ENCODE measurements at regions not wholly inside any gene's neighbourhood (a gene's known extent, or its start where the extent isn't known, plus 50 kb on each side); places are given as distances from the start of the nearest gene placed in this dataset.
"Not testable (repeated sequence)": the region's sequence is repeated elsewhere in the genome, so short reads cannot be mapped to it uniquely, and the experiment has no call there.

- FAIRE-seq (no peak), DNase-seq (ENCODE audit: insufficient read length, low spot score) (no peak)
- TF ChIP-seq TAF1 (IDR thresholded peaks at IDR 0.05; ENCODE audit: low read depth, low read length), result no peak
- TF ChIP-seq SPI1 (IDR thresholded peaks at IDR 0.05; ENCODE audit: low read depth, low read length), result no peak
- TF ChIP-seq POLR2AphosphoS5 (IDR thresholded peaks at IDR 0.05; ENCODE audit: low read depth, low read length), result no peak
- TF ChIP-seq POLR2A (IDR thresholded peaks at IDR 0.05; ENCODE audit: low read depth, low read length), result no peak
- TF ChIP-seq PAX5 (IDR thresholded peaks at IDR 0.05; ENCODE audit: insufficient read depth, low read length, severe bottlenecking), result no peak
- no peak for TF ChIP-seq POU2F2 (IDR thresholded peaks at IDR 0.05; ENCODE audit: low read depth, low read length)
Measured at GRCh38 chr12:131213896-131214442, 260.3 kb downstream of the ADGRD1 start.

GRCh38 chr12:131214936-131215335, 261.2 kb downstream of the ADGRD1 start:
- FAIRE-seq, result peak; percentile 41
- not testable (repeated sequence) for DNase-seq (ENCODE audit: insufficient read length, low spot score)

GRCh38 chr12:131216587-131216986, 262.9 kb downstream of the ADGRD1 start:
- not testable (repeated sequence) for DNase-seq (ENCODE audit: insufficient read length, low spot score); FAIRE-seq

- TF ChIP-seq POLR2AphosphoS5 (IDR thresholded peaks at IDR 0.05; ENCODE audit: low read depth, low read length), result no peak
- TF ChIP-seq POU2F2 (IDR thresholded peaks at IDR 0.05; ENCODE audit: low read depth, low read length), result no peak
- TF ChIP-seq TAF1 (IDR thresholded peaks at IDR 0.05; ENCODE audit: low read depth, low read length), result no peak
- no peak for TF ChIP-seq SPI1 (IDR thresholded peaks at IDR 0.05; ENCODE audit: low read depth, low read length)
- TF ChIP-seq POLR2A (IDR thresholded peaks at IDR 0.05; ENCODE audit: low read depth, low read length), result no peak
- TF ChIP-seq PAX5 (IDR thresholded peaks at IDR 0.05; ENCODE audit: insufficient read depth, low read length, severe bottlenecking), result no peak
- FAIRE-seq (no peak), DNase-seq (ENCODE audit: insufficient read length, low spot score) (no peak)
Measured at GRCh38 chr12:131217024-131217586, 263.4 kb downstream of the ADGRD1 start.

- TF ChIP-seq POLR2A (IDR thresholded peaks at IDR 0.05; ENCODE audit: low read depth, low read length) (no peak), TAF1 (IDR thresholded peaks at IDR 0.05; ENCODE audit: low read depth, low read length) (no peak), PAX5 (IDR thresholded peaks at IDR 0.05; ENCODE audit: insufficient read depth, low read length, severe bottlenecking) (no peak), POLR2AphosphoS5 (IDR thresholded peaks at IDR 0.05; ENCODE audit: low read depth, low read length) (no peak), SPI1 (IDR thresholded peaks at IDR 0.05; ENCODE audit: low read depth, low read length) (no peak), POU2F2 (IDR thresholded peaks at IDR 0.05; ENCODE audit: low read depth, low read length) (no peak)
- FAIRE-seq (no peak), DNase-seq (ENCODE audit: insufficient read length, low spot score) (no peak)
Measured at GRCh38 chr12:131218026-131218922, 264.6 kb downstream of the ADGRD1 start.

GRCh38 chr12:131218923-131219669, 265.4 kb downstream of the ADGRD1 start:
- TF ChIP-seq TAF1 (IDR thresholded peaks at IDR 0.05; ENCODE audit: low read depth, low read length) (no peak), POU2F2 (IDR thresholded peaks at IDR 0.05; ENCODE audit: low read depth, low read length) (no peak), POLR2AphosphoS5 (IDR thresholded peaks at IDR 0.05; ENCODE audit: low read depth, low read length) (no peak), PAX5 (IDR thresholded peaks at IDR 0.05; ENCODE audit: insufficient read depth, low read length, severe bottlenecking) (no peak), SPI1 (IDR thresholded peaks at IDR 0.05; ENCODE audit: low read depth, low read length) (no peak), POLR2A (IDR thresholded peaks at IDR 0.05; ENCODE audit: low read depth, low read length) (no peak)
- FAIRE-seq (no peak), DNase-seq (ENCODE audit: insufficient read length, low spot score) (no peak)

GRCh38 chr12:131219670-131220330, 266.1 kb downstream of the ADGRD1 start:
- DNase-seq (ENCODE audit: insufficient read length, low spot score) (no peak), FAIRE-seq (no peak)
- no peak for TF ChIP-seq POU2F2 (IDR thresholded peaks at IDR 0.05; ENCODE audit: low read depth, low read length)
- no peak for TF ChIP-seq PAX5 (IDR thresholded peaks at IDR 0.05; ENCODE audit: insufficient read depth, low read length, severe bottlenecking)
- TF ChIP-seq POLR2A (IDR thresholded peaks at IDR 0.05; ENCODE audit: low read depth, low read length), result no peak
- TF ChIP-seq POLR2AphosphoS5 (IDR thresholded peaks at IDR 0.05; ENCODE audit: low read depth, low read length), result no peak
- no peak for TF ChIP-seq TAF1 (IDR thresholded peaks at IDR 0.05; ENCODE audit: low read depth, low read length)
- TF ChIP-seq SPI1 (IDR thresholded peaks at IDR 0.05; ENCODE audit: low read depth, low read length), result no peak

GRCh38 chr12:131220331-131220685, 266.6 kb downstream of the ADGRD1 start:
- TF ChIP-seq SPI1 (IDR thresholded peaks at IDR 0.05; ENCODE audit: low read depth, low read length) (no peak), PAX5 (IDR thresholded peaks at IDR 0.05; ENCODE audit: insufficient read depth, low read length, severe bottlenecking) (no peak), TAF1 (IDR thresholded peaks at IDR 0.05; ENCODE audit: low read depth, low read length) (no peak), POLR2A (IDR thresholded peaks at IDR 0.05; ENCODE audit: low read depth, low read length) (no peak), POLR2AphosphoS5 (IDR thresholded peaks at IDR 0.05; ENCODE audit: low read depth, low read length) (no peak), POU2F2 (IDR thresholded peaks at IDR 0.05; ENCODE audit: low read depth, low read length) (no peak)
- DNase-seq (ENCODE audit: insufficient read length, low spot score) (no peak), FAIRE-seq (no peak)

Data from GM12891 (cell line).